Embryonic facial prominence (tissue), 1 donor: ENCODE measurements at regions not wholly inside any gene's neighbourhood (a gene's known extent, or its start where the extent isn't known, plus 50 kb on each side); places are given as distances from the start of the nearest gene placed in this dataset.

Source experiments
- DNase-seq: peaks from one replicate; pipeline ENCODE4 v3.0.0-alpha.2; 2016; ENCODE audit errors: extremely low spot score

DNA sequence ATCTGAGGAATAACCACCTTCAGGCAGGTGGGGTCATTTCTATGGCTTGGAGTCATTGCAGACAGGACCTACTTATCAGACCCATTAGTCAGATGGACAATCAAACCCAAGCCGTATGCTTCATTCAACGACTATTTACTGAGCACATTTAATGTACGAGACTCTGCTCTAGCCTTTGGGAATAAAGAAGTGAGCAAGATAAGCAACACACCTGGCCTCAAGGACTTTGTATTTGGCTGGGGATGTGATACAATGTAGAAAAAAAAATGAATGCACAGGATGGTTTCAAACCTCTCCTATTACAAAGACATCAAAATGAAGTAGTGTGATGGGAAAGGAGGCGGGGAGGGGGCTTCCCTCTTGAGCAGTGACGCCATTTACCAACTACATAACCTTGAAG is 311.7 kb downstream of the PMP22 start:
- no peak for DNase-seq

DNA sequence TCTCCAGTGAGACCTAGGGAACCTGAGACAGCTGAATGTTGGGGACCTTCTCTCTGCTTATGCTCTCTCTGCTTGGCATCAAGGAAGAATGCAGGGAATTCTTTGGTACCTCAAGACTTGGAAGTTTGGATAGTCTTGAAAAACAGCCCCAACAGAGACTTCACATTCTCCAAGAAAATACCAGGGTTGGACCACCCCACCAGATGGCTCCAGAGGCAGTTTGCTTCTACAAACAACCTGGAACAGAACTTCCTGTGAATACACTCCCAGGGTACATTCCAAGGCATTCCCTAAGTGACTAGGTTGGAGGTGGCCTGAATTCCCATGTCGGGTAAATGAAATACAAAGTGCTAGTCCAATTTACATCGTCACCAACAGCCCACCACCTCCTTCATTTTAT is 314.4 kb downstream of the PMP22 start:
- DNase-seq = no peak

DNA sequence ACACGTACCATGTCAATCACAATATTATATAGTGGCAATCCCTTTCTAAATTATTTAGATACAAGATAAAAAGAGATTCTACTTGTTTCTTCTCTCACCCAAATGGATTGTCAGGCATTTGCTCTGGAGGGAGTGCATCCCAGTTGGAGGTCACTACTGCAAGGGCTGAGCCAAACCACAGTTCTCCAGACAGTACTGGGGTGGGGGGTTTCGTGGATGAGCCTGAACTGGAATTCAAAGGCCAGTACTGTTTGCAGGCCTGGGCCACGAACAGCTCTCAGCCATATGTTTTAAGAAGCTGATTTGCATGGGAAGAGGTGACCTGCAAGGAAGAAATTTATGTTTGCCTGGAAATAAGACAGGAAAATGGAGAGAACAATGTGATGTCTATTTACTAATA is 314.9 kb downstream of the PMP22 start:
- DNase-seq = no peak

DNA sequence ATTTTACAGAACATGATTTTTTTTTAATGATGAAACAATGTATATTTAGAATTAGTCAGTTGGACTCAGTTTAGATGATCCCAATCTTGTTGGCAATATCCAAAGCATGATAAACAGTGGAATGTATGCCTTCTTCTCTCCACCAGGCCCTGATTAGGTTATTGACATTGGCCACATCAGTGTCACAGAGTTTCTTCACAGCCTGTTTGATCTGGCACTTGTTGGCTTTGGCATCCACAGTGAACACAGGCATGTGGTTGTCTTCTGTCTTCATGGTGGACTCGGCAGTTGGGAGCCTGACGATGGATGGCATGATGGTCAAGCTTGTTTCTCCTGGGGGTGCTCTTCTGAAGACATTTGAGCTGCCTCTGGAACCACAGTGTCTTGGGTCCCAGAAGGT is 317.5 kb downstream of the PMP22 start:
- DNase-seq = no peak

DNA sequence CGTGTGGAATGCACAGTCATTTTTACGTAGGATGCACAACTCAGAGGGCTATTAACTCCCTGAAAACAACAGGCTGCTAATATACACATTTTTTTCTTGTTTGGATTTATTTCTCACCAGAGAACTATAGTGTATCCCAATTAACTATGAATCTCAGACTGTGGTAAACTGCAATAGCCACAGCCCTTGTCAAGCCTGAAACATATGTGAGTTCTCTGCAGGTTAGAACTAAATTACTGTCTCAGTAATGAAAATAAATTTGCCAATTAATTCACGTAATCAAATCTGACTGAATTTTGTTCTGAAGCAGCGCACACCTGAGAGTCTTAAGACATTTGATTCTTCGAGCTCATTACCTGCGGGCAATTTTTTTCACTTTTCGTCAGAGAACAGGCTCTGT is 318.6 kb downstream of the PMP22 start:
- no peak for DNase-seq

DNA sequence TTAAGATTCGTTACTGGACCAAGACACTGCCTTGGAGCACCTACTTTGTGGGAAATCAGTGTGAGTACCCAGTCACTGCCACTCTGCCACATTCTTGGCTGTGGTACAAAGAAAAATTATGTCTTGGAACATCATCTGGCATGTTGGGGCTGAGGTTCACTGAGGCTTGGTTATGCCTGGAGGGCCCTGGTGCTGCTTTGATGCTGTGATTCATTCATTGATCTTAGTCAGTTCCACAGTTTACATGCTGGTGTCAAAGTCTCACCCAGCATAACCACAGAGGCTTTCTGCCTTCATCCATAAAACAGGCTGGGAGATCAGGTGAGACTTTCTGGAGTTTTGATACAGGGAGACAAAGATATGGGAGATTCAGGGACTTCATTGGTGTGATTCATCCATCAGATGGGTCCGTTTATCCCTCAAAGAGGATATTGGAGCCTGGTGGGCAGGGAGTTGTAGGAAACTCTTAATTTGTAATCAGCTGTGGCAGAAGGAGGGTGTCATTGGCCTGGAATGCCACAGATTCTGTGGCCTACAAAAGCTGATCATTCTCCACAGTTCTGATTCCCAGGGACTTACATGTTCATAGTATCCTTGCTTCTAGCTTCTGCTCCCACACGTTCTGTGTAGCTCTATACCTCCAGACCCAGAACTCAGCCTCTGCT is 322.5 kb downstream of the PMP22 start:
- DNase-seq = no peak

DNA sequence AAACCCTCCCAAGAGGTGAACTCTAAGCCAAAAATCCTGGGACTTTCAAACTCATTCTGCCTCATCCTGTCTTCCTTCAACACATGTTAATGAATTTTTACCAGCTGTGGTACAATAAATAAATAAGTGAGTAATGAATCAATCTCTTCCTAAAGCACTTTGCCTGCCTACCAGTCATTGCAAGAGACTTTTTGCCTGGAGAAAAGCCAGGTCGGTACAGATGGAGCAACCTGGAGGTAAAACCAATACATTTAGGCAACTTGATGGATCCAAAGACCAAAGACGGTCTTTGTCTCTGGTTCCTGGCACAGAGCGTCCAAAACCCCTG is 324.2 kb downstream of the PMP22 start:
- DNase-seq = no peak

DNA sequence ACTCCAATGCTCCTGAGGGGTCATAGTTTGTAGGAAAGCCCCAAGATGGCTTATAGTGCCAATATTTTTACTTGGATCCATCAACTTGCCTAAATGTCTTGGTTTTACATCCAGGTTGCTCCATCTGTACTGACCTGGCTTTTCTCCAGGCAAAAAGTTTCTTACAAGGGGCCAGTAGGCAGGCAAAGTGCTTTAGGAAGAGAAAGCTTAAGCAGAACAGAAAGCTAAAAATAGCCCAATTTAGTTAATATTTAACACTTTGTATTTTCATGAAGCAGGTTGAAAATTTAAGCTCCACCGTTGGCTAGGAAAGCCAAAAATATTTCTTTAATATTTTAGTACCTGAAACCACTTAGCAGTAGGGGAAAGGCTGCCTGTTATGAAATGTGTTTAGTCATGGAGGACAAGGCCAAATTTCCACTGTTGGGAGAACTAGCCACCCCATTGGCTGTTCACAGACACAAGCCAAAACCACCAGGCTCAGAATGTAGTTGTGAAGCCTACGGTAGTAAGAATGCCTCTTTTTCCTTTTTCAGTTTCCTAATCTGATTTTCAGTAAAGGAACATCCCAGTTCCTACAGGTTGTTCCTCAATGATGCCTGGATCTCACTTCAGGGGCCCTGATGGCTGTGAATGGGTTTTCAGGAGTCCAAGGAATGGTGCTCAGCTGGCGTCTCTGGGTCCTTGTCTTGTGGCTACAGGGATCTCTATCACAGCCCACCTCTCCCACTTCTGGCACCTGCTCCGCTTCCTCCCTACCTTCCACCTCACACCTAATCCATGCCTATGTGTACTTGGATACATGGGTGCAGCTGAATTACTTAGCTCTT is 324.8 kb downstream of the PMP22 start:
- DNase-seq = no peak

DNA sequence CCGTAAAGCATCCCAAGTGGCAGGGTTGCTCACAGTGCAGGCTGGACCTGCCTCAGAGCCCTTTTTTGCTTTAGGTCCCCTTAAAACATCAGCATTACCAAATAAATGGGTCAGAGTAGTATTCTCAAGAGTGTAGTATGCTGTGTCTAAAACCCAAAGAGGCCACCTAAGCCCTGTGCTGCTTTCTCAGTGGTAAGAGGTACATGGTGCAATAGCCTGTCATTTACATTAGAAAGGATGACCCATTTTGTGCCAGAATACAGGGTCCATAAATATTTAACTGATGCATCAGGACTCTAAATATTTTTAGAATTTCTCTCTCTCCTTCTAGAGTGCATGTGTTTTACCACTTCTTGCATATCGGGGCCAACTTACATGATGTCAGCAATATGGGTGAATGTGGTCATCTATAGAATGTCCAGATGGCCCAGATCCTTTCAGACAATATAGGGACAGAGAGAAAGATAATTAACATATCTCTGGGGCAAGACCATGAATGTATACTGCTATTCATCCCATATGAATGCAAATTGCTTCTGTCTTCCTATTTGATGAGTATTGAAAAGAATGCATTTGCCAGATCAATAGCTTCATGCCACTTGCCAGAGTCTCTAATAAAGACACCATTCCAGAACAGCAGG is 329.2 kb downstream of the PMP22 start:
- DNase-seq = no peak

DNA sequence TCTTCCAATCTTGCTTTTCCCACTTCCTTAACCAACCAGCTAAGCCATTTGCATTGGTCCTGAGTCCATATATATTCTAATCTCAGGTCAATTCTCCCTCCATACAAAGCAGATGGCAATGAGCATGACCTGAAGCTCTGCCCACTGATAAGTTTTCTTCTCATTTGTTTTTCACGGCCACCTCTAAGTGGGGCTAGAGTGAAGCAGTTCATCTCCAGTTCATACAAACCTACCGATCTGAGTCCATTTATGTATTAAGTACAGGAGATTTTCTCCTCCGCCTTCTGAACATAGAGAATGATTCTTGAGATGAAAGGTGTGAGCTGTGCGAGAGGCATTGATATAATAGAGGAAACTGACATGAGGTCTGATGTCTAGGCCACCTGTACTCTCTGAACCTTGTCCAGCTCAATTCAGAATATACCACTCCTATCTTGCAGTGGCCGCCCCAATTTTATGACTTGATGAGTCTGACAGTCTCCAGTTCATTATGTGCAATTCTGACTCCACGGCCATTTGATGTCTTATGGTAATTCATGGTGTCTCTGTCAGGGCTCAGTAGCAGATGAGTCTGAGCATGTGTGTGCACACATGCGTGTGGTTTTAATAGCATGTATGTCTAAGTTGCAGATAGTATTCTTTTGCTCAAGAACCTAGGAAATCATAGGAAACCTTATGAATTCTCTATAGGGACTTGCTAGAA is 329.8 kb downstream of the PMP22 start:
- DNase-seq = no peak

DNA sequence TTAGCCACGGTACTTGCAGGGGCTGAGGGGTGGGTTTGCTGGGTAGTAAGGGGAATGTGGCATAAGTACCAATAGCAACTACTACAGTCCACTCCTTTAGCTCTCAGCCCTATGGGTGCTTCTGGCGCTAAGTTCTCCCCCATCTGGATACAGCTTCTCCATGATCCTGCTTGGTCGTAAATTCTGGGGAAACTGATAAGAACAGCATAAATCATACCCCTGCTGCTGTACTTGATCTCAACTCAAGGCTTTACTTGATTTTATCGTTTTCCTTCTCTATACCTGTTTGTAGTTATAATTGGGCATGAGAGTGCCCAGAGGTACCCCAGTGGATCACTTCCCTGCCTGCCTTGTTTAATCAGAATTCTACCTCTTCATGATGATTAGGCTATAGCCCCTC is 331.4 kb downstream of the PMP22 start:
- DNase-seq = no peak

DNA sequence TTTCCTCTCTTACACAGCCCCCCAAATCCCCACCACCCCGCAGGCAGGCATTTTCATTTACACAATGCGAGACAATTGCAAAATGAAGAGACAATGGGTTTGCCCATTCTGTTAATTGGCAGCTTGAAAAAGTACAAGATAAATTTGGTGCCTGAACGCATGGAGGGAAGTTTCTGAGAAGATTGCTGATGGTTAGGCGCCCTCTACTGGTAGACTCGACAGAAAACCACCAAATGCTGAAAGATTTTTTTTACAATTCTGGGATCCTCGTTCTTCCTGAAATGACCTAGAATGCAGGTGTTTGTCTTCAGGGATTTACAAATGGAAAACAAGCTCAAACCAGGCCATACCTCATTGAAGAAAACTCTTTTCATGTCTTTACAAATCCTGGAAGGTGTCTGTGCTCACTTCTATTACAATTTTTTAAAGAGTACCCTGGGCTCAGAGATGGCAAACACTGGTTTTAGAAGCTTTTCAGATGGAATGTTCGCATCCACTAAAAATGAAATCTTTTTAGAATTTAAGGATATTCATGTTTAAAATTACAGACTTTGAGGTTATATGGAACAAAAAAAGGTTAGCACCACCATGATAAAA is 338.5 kb downstream of the PMP22 start:
- DNase-seq = peak; percentile 68

DNA sequence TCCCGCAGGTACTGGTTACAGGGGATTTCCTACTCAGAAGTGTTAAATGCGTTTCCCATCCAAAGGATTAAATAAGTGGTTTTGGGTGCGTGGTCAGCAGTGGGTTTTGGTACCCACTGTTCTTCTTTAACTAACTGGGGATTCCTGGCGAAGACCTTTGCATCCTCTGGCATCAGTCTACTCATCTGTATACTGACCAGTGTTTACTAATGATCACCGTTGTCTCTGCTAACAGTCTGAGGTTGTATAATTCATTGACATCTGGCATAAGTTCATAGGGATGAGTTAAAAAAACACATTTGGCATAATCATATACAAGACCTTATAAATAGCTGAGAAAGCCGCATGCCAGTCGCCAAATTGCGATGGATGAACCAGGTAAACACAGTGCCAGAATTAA is 339.1 kb downstream of the PMP22 start:
- DNase-seq = no peak

DNA sequence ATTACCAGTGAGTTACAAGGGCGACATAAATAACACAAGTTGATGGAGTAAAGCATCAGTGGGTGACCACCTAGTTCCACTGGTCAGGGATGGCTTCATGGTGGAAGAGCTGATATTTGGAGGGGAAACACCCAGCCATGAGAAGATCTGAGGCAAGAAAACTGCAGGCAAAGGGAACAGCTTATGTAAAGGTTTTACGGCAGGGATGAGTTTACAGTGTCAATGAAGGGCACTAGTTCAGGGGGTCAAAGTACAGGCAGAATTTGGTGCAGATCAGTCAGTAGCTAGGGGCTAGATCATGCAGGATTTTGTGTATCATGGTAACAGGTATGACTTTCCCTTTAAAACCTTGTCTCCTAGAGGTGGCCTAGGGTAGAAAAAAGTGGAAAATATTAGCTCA is 339.6 kb downstream of the PMP22 start:
- DNase-seq = no peak

DNA sequence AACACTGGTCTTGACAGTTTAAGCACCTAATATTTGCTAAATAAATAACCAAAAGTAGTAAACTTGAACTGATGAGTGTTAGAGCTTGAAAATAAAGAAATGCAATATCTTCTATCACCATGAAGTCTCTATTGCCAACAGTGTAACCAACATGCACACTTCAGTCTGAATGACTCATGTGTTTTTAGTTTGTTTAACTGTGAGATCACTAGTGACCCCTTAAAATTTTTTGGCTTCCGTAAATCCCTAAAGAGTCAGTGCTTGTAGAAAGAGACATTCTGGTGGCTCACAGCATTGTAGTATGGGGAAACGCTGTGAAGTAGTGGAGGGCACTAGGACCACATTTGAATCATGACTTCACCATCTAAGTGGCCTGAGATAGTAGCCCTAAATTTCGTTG is 341.1 kb downstream of the PMP22 start:
- DNase-seq = no peak

DNA sequence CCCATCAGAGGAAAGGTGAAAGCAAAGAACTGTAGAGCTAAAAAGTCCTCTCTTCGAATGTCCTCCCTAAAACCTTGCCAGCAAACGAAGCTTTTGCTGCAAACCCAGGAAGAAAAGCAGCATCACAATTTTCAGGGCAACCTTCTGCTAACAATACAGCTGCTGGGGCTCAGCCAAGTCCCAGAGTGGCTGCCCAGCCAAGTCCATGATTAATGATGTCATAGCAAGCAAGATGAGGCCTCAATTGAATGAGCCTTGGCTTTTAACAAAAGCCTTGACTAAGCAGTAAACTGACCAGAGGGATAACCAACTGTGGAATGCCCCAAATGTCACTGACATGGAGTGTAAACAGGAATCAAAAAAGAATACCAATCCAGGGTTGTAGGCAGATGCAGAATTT is 342.7 kb downstream of the PMP22 start:
- no peak for DNase-seq

DNA sequence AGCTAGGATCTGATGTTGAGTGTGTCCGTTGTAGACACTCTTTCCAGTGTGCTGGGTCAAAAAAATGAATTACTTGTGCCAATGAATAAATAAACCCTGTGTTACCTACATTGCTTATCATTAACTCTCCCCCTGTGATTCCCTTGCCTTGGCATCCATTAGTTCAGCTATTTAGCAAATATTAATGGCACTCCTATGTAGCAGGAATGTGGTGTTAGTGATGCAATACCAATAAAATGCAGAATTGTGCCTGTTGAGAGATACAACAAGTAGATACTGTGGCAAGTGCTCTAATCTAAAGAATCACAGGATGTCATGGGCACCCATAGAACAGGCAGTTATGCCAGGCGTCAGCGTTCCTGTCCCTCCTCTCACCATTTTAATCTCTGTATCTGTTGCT is 343.2 kb downstream of the PMP22 start:
- no peak for DNase-seq

DNA sequence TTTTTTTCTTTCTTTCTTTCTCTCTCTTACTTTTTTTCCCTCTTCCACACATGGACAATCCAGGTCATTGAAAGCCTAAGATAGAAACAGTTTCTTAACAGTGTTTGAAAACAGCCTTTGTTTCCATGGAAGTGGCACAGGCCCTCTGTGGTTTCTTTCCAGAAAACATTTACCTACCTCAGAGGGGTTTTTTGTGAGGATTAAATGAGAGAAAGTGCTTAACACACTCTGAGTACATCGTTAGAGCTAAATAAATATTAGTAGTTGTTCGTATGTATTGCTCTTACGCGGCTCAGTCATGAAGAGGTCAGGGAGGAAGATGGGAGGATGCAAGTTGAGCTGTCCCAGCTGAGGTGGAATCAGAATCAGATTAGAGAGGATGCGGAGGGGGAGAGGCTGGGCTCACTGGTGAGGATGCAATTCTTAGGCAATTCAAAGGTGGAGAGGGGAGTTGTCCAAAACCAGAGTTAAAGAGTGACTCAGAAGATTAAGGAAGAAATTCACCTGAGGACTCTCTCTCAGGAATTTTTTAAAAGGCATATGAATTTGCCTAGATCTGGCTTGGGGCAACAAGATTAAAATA is 345.4 kb downstream of the PMP22 start:
- no peak for DNase-seq

DNA sequence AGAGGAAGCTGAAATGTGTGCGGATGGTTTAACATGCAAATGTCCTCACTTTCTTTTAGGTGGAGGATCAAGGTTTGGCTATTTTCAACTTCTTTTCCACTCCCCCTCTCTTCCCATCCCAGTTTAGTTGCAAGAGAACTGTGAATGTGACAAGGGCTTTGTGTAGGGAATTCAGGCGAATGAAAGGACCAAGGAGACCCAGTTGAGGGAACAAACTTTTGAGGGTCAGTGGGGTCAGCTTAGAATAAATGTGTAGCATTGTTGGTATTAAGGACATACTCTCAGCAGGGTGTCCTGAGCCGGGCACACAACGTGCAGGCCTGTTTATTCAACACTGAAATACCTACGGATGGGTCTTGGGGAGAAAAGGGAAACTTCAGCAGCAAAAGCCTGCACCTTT is 346.0 kb downstream of the PMP22 start:
- no peak for DNase-seq

DNA sequence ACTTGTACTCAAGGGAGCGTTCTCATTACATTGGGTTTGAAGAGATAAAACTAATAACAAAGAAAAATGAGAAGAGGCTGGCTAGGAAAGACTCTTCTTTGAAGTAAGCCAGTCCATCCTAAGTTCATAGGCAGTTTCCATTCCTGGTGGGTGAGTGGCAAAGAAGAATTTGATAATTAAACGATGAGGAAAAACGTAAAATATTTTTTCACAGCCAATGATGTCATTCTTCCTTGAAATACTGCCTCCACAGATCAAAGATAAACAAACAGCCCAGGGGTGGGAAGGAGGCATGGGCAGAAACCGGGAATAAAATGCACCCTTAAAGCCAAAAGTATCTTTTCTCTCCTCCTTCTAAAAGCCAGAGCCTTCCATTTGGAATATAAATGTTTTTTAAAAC is 346.6 kb downstream of the PMP22 start:
- DNase-seq = no peak

DNA sequence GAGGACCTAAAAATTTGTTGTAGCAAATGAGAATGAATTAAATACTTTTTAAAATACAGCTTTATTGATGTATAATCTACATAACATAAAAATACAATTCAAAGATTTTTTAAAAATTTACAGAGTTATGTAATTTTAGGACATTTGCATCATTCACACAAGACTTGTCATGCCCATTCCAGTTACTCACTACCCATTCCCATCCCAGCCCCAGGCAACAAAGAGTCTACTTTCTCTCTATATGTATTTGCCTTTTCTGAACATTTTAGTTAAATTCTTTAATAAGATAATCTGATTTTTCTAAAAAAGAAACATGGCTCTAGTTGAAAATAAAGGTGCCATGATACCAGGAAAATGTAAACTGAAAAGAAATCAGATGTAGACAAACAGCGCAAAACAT is 354.2 kb downstream of the PMP22 start:
- DNase-seq = no peak

DNA sequence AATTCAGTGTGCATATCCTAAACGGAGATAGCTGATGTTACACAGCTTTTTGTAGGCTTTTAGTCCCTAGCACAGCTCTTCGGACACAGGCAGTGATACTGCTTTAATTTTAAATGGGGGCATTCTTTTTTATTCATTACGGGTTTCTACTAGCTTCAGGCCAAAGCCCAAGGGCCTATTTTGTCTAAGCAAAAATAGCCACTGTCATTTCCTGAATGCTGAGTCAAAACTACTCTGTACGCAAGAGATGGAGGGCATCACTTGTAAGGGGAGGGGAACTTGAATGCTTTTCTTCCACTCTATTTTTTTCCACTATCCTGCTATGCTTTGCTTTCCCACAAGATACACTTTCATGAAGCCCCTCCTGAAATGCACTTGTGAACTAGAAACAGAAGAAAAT is 360.7 kb downstream of the PMP22 start:
- no peak for DNase-seq
